GM19463 (cell line): ENCODE measurements at regions not wholly inside any gene's neighbourhood (a gene's known extent, or its start where the extent isn't known, plus 50 kb on each side); places are given as distances from the start of the nearest gene placed in this dataset.
A peak's percentile ranks its signal among the peaks of the same experiment; 100 is the strongest.

Experiments
- ATAC-seq: cut with Tn5 transposase; IDR thresholded peaks from one replicate; pipeline ENCODE4 v1.9.1; 2021; ENCODE audit warnings: mild to moderate bottlenecking, moderate library complexity; ENCODE audit not compliant: unreplicated experiment

GRCh38 chr20:7231303-7231702 is 463.8 kb downstream of the BMP2 start:
- peak; percentile 96 for ATAC-seq

GRCh38 chr20:7232796-7233195 is 465.3 kb downstream of the BMP2 start:
- ATAC-seq, result no peak

- no peak for ATAC-seq
These were observed 469.8 kb downstream of the BMP2 start for GRCh38 chr20:7237251-7237650.

- ATAC-seq, result no peak
These were observed 473.0 kb downstream of the BMP2 start for GRCh38 chr20:7240490-7240889.

- ATAC-seq, result no peak
These were observed 481.1 kb downstream of the BMP2 start for GRCh38 chr20:7248281-7249201.

GRCh38 chr20:7250337-7250736 is 482.9 kb downstream of the BMP2 start:
- ATAC-seq, result no peak

- no peak for ATAC-seq
These were observed 489.6 kb downstream of the BMP2 start for GRCh38 chr20:7257099-7257498.

- no peak for ATAC-seq
These were observed 490.4 kb downstream of the BMP2 start for GRCh38 chr20:7257692-7258466.

- ATAC-seq, result no peak
These were observed 495.3 kb downstream of the BMP2 start for GRCh38 chr20:7262803-7263202.

- no peak for ATAC-seq
These were observed 496.7 kb downstream of the BMP2 start for GRCh38 chr20:7264137-7264536.

GRCh38 chr20:7269452-7269851 is 502.0 kb downstream of the BMP2 start:
- ATAC-seq, result no peak

- no peak for ATAC-seq
These were observed 505.0 kb downstream of the BMP2 start for GRCh38 chr20:7272512-7272911.

- ATAC-seq, result no peak
These were observed 507.4 kb downstream of the BMP2 start for GRCh38 chr20:7274870-7275269.

- no peak for ATAC-seq
These were observed 508.3 kb downstream of the BMP2 start for GRCh38 chr20:7275645-7276237.

- peak; percentile 86 for ATAC-seq
These were observed 518.6 kb downstream of the BMP2 start for GRCh38 chr20:7285918-7286556.

GRCh38 chr20:7291323-7291943 is 523.9 kb downstream of the BMP2 start:
- no peak for ATAC-seq

- no peak for ATAC-seq
These were observed 524.5 kb downstream of the BMP2 start for GRCh38 chr20:7291946-7292345.

GRCh38 chr20:7294816-7295360 is 527.4 kb downstream of the BMP2 start:
- no peak for ATAC-seq

GRCh38 chr20:7301807-7302206 is 534.3 kb downstream of the BMP2 start:
- no peak for ATAC-seq

GRCh38 chr20:7302250-7302649 is 534.8 kb downstream of the BMP2 start:
- no peak for ATAC-seq
